ENCODE measurements at regions not wholly inside any gene's neighbourhood (a gene's known extent, or its start where the extent isn't known, plus 50 kb on each side); places are given as distances from the start of the nearest gene placed in this dataset.
A peak's percentile ranks its signal among the peaks of the same experiment; 100 is the strongest.

DNA sequence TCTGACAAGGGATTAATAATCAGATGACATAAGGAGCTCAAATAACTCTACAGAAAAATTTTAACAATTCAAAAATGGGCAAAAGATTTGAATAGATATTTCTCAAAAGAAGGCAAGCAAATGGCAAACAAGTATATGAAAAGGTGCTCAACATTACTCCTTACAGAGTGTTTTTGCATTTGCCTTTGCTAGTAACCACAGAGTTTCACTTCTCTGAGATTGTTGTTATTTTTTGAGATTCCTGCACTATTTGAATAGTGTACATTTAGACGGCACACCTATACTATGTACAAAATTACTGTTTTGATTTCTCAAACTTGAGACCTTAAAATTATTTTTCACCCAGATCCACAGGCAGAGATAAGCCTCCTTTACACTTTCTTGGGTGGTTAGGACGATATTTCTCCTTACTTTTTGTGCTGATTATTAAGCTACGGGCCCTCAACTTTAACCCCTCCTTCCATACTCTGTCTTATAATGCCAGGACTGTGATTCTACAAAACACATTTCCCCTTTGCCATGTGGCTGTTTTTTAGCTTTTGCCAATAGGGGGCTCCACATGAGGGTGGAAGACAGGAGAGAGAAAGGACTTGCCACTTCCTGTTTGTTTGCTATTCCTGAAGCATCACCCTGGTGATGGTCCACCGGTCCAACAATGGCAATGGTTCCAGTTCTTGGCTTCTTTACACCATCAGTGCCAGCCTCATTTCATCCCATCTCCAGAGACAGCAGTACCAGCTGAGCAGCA lies 65.0 kb upstream of the DAP start:
- Histone ChIP-seq H3T11ph (ENCODE audit: low read length) (no peak overlapping the region), H4K5ac (ENCODE audit: insufficient read length, low read depth, low read length) (no peak overlapping the region), H2BK120ac (ENCODE audit: low read depth, low read length, poor library complexity, severe bottlenecking) (no peak overlapping the region), H2BK5ac (ENCODE audit: insufficient read length, low read length) (no peak overlapping the region), H3K27ac (ENCODE audit: insufficient read length, low read depth, low read length) (no peak overlapping the region), H4K20me1 (ENCODE audit: control insufficient read depth, insufficient read depth, insufficient read length) (no peaks in the 10 kb centered on the region), H2AFZ (ENCODE audit: low read length) (no peak overlapping the region), H3K79me2 (ENCODE audit: insufficient read depth, low read length) (no peaks in the 10 kb centered on the region), H2BK12ac (ENCODE audit: insufficient read length, low read depth, low read length) (no peak overlapping the region), H3K9me3 (ENCODE audit: control insufficient read depth, low read depth, low read length) (no peaks in the 10 kb centered on the region), H2BK15ac (ENCODE audit: low read depth, low read length) (no peak overlapping the region), H4K91ac (ENCODE audit: insufficient read length, low read depth, low read length) (no peak overlapping the region), H2AK5ac (ENCODE audit: insufficient read length, low read length) (no peak overlapping the region), H3K4me2 (ENCODE audit: insufficient read depth, insufficient read length, low read length) (no peak overlapping the region), H3K27me3 (ENCODE audit: insufficient read depth, low read length) (no peaks in the 10 kb centered on the region), H3K23me2 (ENCODE audit: insufficient read length, low read depth, low read length, poor library complexity, severe bottlenecking) (no peaks in the 10 kb centered on the region), H2BK20ac (ENCODE audit: low read depth, low read length, poor library complexity, severe bottlenecking) (no peak overlapping the region), H3K56ac (ENCODE audit: insufficient read length, low read depth, low read length) (no peak overlapping the region), H3K9ac (ENCODE audit: extremely low read depth, insufficient read length, low read length) (no peak overlapping the region), H3K23ac (ENCODE audit: insufficient read length, low read depth, low read length) (no peak overlapping the region), H3K79me1 (ENCODE audit: insufficient read depth, low read depth, low read length, poor library complexity, severe bottlenecking) (no peaks in the 10 kb centered on the region), H4K8ac (replicated peaks; ENCODE audit: insufficient read length, low read depth, low read length) (no peak overlapping the region), H3K4ac (ENCODE audit: low read depth, low read length) (no peak overlapping the region), H3K18ac (ENCODE audit: insufficient read length, low read depth, low read length) (no peak overlapping the region), H3K4me1 (ENCODE audit: insufficient read depth, low read length) (no peaks in the 10 kb centered on the region), H3K14ac (ENCODE audit: insufficient read depth, low read length) (no peak overlapping the region)
- Mint-ChIP-seq H3K27ac (no peak overlapping the region), H3K9me3 (no peaks in the 10 kb centered on the region), H3K4me1 (no peaks in the 10 kb centered on the region), H3K36me3 (ENCODE audit: insufficient read depth in 1 of 3, low read depth in 3 of 3) (no peaks in the 10 kb centered on the region), H3K4me3 (no peak overlapping the region), H3K27me3 (ENCODE audit: low read depth) (peaks cover 3% of the 10 kb centered on the region)
- DNase-seq = no peak
- TF ChIP-seq, protein P1, sequence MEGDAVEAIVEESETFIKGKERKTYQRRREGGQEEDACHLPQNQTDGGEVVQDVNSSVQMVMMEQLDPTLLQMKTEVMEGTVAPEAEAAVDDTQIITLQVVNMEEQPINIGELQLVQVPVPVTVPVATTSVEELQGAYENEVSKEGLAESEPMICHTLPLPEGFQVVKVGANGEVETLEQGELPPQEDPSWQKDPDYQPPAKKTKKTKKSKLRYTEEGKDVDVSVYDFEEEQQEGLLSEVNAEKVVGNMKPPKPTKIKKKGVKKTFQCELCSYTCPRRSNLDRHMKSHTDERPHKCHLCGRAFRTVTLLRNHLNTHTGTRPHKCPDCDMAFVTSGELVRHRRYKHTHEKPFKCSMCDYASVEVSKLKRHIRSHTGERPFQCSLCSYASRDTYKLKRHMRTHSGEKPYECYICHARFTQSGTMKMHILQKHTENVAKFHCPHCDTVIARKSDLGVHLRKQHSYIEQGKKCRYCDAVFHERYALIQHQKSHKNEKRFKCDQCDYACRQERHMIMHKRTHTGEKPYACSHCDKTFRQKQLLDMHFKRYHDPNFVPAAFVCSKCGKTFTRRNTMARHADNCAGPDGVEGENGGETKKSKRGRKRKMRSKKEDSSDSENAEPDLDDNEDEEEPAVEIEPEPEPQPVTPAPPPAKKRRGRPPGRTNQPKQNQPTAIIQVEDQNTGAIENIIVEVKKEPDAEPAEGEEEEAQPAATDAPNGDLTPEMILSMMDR (conservative IDR thresholded peaks at IDR 0.05) = peak; percentile 62
- no CpG with 5 or more reads among the region's 4 CpGs for WGBS (ENCODE audit: extremely low coverage, insufficient read length, low lambda C conversion rate)
